Erythroblast (primary cell): ENCODE measurements at regions not wholly inside any gene's neighbourhood (a gene's known extent, or its start where the extent isn't known, plus 50 kb on each side); places are given as distances from the start of the nearest gene placed in this dataset.

ENCODE experiments used
- GATA1 ChIP-seq: IDR thresholded peaks from 2 replicates; pipeline ENCODE4 v1.6.1; 2011; ENCODE audit warnings: low read depth, mild to moderate bottlenecking, control low read depth, low read length, moderate library complexity
- POLR2A ChIP-seq: IDR thresholded peaks from 2 replicates; pipeline ENCODE4 v1.6.1; 2011; ENCODE audit warnings: mild to moderate bottlenecking, low read length

- TF ChIP-seq POLR2A, result no peak
- TF ChIP-seq GATA1, result no peak
Observed at GRCh38 chr10:121222842-121223241, 371.7 kb downstream of the WDR11 start.
